ENCODE measurements at regions not wholly inside any gene's neighbourhood (a gene's known extent, or its start where the extent isn't known, plus 50 kb on each side); places are given as distances from the start of the nearest gene placed in this dataset.

- H3K4me3 ChIP-seq (ENCODE audit: low read depth, low read length), result no peak overlapping the region
- DNase-seq (ENCODE audit: low read depth), result no peak
- no peak for TF ChIP-seq CTCF (IDR thresholded peaks at IDR 0.05; ENCODE audit: low read depth, low read length, missing control alignments)
- in situ Hi-C loops (cut with HindIII; ENCODE audit: low sequenced_read_pairs), result no loop called here
Measured at GRCh38 chr5:164824671-164825070, 1319.3 kb downstream of the MAT2B start.

- H3K4me3 ChIP-seq (ENCODE audit: low read depth, low read length), result no peak overlapping the region
- DNase-seq (ENCODE audit: low read depth), result no peak
- TF ChIP-seq CTCF (IDR thresholded peaks at IDR 0.05; ENCODE audit: low read depth, low read length, missing control alignments), result no peak
- in situ Hi-C loops (cut with HindIII; ENCODE audit: low sequenced_read_pairs), result no loop called here
Measured at GRCh38 chr5:164832516-164832915, 1327.1 kb downstream of the MAT2B start.

- DNase-seq (ENCODE audit: low read depth), result no peak
Measured at GRCh38 chr5:164844348-164844747, 1338.9 kb downstream of the MAT2B start.

GRCh38 chr5:164860896-164861295, 1355.5 kb downstream of the MAT2B start:
- H3K4me3 ChIP-seq (ENCODE audit: low read depth, low read length), result no peak overlapping the region
- in situ Hi-C loops (cut with HindIII; ENCODE audit: low sequenced_read_pairs), result no loop called here

More at GRCh38 chr5:164844348-164844747, 1338.9 kb downstream of the MAT2B start:
- no peak for TF ChIP-seq CTCF (IDR thresholded peaks at IDR 0.05; ENCODE audit: low read depth, low read length, missing control alignments)
- in situ Hi-C loops (cut with HindIII; ENCODE audit: low sequenced_read_pairs), result no loop called here
- no peak overlapping the region for H3K4me3 ChIP-seq (ENCODE audit: low read depth, low read length)

GRCh38 chr5:164861610-164862009, 1356.2 kb downstream of the MAT2B start:
- in situ Hi-C loops (cut with HindIII; ENCODE audit: low sequenced_read_pairs), result no loop called here
- H3K4me3 ChIP-seq (ENCODE audit: low read depth, low read length), result no peak overlapping the region
- no peak for DNase-seq (ENCODE audit: low read depth)
- TF ChIP-seq CTCF (IDR thresholded peaks at IDR 0.05; ENCODE audit: low read depth, low read length, missing control alignments), result no peak

More at GRCh38 chr5:164860896-164861295, 1355.5 kb downstream of the MAT2B start:
- no peak for DNase-seq (ENCODE audit: low read depth)
- TF ChIP-seq CTCF (IDR thresholded peaks at IDR 0.05; ENCODE audit: low read depth, low read length, missing control alignments), result no peak

- no peak for TF ChIP-seq CTCF (IDR thresholded peaks at IDR 0.05; ENCODE audit: low read depth, low read length, missing control alignments)
- in situ Hi-C loops (cut with HindIII; ENCODE audit: low sequenced_read_pairs), result no loop called here
- no peak overlapping the region for H3K4me3 ChIP-seq (ENCODE audit: low read depth, low read length)
- DNase-seq (ENCODE audit: low read depth), result no peak
Measured at GRCh38 chr5:164868761-164869160, 1363.3 kb downstream of the MAT2B start.

GRCh38 chr5:164869325-164869724, 1363.9 kb downstream of the MAT2B start:
- no peak for TF ChIP-seq CTCF (IDR thresholded peaks at IDR 0.05; ENCODE audit: low read depth, low read length, missing control alignments)
- in situ Hi-C loops (cut with HindIII; ENCODE audit: low sequenced_read_pairs), result no loop called here
- no peak overlapping the region for H3K4me3 ChIP-seq (ENCODE audit: low read depth, low read length)
- DNase-seq (ENCODE audit: low read depth), result no peak

All from astrocyte of the cerebellum (primary cell).